Brain microvascular endothelial cell (primary cell): ENCODE measurements at regions not wholly inside any gene's neighbourhood (a gene's known extent, or its start where the extent isn't known, plus 50 kb on each side); places are given as distances from the start of the nearest gene placed in this dataset.

ENCODE experiments used
- DNase-seq: peaks from one replicate; pipeline ENCODE4 v3.0.0-alpha.2; 2020
- H3K27ac ChIP-seq: fragments of 250-450 bp; sonication (Bioruptor Pico); 2 replicates; pipeline ENCODE4 v1.5.1; 2020; ENCODE audit warnings: mild to moderate bottlenecking, moderate library complexity
- H3K27me3 ChIP-seq: fragments of 250-450 bp; sonication (Bioruptor Pico); replicated peaks from 2 replicates; pipeline ENCODE4 v1.5.1; 2020; ENCODE audit warnings: mild to moderate bottlenecking
- H3K36me3 ChIP-seq: fragments of 250-450 bp; sonication (Bioruptor Pico); replicated peaks from 2 replicates; pipeline ENCODE4 v1.5.1; 2020; ENCODE audit warnings: mild to moderate bottlenecking
- H3K4me3 ChIP-seq: 2 replicates; pipeline ENCODE4 v1.5.1; 2011; ENCODE audit warnings: low read depth, mild to moderate bottlenecking, control low read depth, low read length, moderate library complexity
- in situ Hi-C: cut with HindIII; loops from 2 replicates; pipeline ENCODE4 v1.10.0; 2017; ENCODE audit warnings: low sequenced_read_pairs, low pct_ligation_motif_present
- TF ChIP-seq, protein P1 (sequence below): IDR thresholded peaks from 2 replicates; pipeline ENCODE4 v1.5.1; 2011; ENCODE audit warnings: low read depth, mild to moderate bottlenecking, moderate library complexity, low read length, control low read depth, inconsistent platforms; ENCODE audit errors: missing control alignments

DNA sequence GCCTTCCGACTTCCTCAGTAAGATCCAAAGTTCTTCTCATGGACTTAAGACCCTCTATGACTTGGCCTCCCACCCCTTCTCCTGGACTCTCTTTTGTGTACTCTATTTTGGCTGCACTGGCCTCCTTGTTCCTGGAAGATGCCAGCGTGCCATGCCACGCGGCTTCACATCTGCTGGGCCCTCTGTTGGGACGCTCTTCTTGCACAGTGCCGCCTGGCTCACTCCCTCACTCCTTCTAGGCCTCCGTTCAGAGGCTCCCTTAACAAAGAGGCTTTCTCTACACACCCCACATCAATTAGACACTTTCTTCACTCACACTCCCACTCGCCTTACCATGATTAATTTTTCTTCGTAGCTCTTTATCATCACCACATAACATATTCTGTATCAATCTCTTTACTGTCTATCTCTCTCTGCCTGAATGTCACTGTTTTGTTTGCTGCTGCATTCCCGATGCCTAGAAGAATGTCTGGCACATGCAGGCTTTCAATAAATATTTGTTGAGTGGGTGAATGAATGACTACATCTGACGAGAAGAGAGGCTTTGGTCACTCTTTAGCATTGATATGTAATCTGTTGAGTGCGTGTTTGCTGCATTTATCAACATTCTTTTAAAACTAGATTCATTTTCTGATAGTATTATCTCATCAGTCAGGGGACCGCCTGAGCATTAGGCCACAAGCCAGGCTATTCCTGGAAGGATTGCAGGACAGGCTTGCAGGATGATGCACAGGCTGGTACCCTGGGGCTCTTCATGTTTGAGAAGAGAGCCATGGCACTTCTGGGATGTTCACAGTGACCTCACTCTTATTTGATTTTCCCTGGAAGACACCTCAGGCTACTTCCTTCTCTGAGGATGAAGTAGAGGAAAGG, 60.6 kb upstream of the AMPD3 start:
- H3K27ac ChIP-seq, result peak overlapping the region; percentile 35

DNA sequence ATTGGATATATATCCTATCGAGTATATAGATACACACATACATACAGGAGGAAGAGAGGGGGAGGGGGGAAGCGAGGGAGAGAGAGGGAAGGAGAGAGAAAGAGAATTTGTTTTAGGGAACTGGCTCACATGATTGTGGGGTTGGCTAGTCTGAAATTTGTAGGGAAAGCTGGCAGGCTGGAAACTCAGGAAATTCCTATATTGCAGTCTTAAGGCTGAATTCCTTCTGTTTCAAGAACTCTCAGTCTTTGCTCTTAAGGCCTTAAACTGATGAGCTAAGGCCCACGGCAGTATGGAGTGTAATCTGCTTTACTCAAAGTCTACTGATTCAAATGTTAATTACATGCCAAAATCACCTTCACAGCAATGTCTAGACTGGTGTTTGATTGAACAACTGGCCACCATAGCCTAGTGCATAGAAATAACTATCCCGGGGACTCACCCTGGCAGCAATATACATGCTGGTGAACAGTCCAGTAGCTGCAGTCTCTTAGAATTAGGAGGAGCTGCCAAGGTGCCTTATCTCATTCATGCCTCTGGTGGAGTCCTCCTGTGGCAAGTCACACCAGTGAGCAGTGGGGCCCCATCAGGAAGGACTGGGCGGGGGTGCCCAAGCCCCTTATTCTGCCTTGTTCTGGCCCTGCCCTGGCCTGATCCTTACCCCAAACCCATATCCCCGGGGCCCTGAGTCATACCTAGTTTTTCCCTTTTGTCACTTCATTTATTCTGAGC, 59.7 kb upstream of the AMPD3 start:
- Histone ChIP-seq H3K27me3 (no peaks in the 10 kb centered on the region), H3K27ac (peak overlapping the region; percentile 35), H3K36me3 (no peaks in the 10 kb centered on the region), H3K4me3 (no peak overlapping the region)
- in situ Hi-C loops, result no loop called here
- TF ChIP-seq, protein P1, sequence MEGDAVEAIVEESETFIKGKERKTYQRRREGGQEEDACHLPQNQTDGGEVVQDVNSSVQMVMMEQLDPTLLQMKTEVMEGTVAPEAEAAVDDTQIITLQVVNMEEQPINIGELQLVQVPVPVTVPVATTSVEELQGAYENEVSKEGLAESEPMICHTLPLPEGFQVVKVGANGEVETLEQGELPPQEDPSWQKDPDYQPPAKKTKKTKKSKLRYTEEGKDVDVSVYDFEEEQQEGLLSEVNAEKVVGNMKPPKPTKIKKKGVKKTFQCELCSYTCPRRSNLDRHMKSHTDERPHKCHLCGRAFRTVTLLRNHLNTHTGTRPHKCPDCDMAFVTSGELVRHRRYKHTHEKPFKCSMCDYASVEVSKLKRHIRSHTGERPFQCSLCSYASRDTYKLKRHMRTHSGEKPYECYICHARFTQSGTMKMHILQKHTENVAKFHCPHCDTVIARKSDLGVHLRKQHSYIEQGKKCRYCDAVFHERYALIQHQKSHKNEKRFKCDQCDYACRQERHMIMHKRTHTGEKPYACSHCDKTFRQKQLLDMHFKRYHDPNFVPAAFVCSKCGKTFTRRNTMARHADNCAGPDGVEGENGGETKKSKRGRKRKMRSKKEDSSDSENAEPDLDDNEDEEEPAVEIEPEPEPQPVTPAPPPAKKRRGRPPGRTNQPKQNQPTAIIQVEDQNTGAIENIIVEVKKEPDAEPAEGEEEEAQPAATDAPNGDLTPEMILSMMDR, result no peak
- DNase-seq, result no peak

More for the DNA sequence above, 60.6 kb upstream of the AMPD3 start:
- in situ Hi-C loops, result no loop called here
- peak; percentile 69 for DNase-seq
- Histone ChIP-seq H3K27me3 (no peaks in the 10 kb centered on the region), H3K36me3 (no peaks in the 10 kb centered on the region), H3K4me3 (no peak overlapping the region)
- TF ChIP-seq, protein P1, result no peak

DNA sequence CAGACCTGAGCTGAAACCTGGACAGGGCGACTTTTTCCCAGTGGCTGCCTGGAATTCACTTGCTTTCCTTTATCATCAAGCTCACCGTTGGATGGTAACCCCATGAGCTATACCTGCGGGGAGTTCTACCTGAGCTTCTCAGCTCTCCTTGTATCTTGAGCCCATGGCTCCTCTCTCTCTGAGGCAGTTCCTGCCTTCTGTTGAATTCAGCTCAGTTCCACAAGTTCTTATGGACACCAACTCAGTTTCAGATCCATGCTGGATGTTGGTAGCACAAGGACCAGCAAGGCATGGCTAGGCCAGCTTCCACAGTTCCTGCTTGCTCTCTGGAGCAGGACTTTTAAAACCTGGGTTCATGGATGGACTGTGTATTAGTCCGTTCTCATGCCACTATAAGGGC, 58.3 kb upstream of the AMPD3 start:
- Histone ChIP-seq H3K27ac (no peak overlapping the region), H3K27me3 (no peaks in the 10 kb centered on the region), H3K4me3 (no peak overlapping the region), H3K36me3 (no peaks in the 10 kb centered on the region)
- TF ChIP-seq, protein P1, result no peak
- DNase-seq, result no peak
- in situ Hi-C loops, result no loop called here

DNA sequence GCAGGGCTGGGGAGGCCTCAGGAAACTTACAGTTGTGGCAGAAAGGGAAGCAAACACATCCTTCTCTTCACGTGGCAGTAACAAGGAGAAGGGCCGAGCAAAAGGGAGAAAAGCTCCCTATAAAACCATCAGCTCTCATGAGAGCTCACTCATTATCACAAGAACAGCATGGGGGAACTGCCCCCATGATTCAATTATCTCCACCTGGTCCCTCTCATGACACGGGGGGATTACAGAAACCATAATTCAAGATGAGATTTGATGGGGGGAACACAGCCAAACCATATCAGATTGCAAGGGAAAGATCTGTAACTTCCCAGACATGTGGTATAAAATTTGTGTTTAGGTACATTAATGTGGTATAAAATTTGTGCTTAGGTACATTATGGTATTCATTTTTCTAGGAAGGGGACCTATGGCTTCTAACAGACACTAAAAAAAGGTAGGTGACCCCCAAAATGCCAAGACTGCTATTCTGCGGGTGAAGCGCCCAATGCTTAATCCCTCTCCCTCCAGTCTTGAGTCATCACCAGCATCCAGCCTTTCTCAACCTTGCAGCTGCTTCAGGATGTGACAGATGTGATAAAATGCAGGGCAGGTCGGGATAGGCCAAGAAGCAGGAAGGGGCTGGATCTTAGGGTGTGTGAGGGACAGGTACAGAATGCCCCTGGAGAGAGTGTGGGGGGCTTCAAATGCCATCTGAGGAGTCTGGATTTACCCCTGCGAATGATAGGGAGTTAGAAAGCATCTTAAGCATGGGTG, 57.7 kb upstream of the AMPD3 start:
- in situ Hi-C loops, result no loop called here

DNA sequence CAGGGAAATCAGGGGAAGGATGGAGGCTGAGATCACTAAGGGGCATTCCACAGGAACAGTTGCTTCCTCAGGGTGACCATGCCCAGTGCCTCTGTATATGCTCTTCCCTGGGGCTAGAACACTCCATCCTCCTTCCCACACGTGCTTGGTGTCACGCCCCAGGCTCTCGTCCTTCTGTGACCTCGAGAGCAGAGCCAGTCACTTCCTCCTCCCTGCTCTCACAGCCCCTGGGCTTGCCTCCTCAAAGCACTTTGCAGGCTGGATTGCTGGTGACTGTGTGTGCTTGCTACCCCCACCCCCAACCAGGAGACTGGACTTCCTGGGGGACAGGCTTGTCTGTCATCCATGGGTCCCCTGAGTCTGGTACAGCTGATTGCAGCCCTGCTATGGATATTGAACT, 56.5 kb upstream of the AMPD3 start:
- Histone ChIP-seq H3K4me3 (no peak overlapping the region), H3K27ac (no peak overlapping the region), H3K36me3 (no peaks in the 10 kb centered on the region), H3K27me3 (no peaks in the 10 kb centered on the region)
- in situ Hi-C loops, result no loop called here
- TF ChIP-seq, protein P1, result no peak
- no peak for DNase-seq

More for the DNA sequence above, 57.7 kb upstream of the AMPD3 start:
- no peaks in the 10 kb centered on the region for H3K36me3 ChIP-seq
- TF ChIP-seq, protein P1, result no peak
- no peak overlapping the region for H3K27ac ChIP-seq
- no peaks in the 10 kb centered on the region for H3K27me3 ChIP-seq
- no peak overlapping the region for H3K4me3 ChIP-seq
- no peak for DNase-seq
